T-helper 2 cell treated with Interferon-gamma antibody and Interleukin-4, amounts not matched to agents 5 μg/mL and 100 μg/mL, for 36 hours (primary cell): ENCODE measurements at regions not wholly inside any gene's neighbourhood (a gene's known extent, or its start where the extent isn't known, plus 50 kb on each side); places are given as distances from the start of the nearest gene placed in this dataset.
"Not testable (repeated sequence)": the region's sequence is repeated elsewhere in the genome, so short reads cannot be mapped to it uniquely, and the experiment has no call there.

Experiments
- DNase-seq: peaks from one replicate; pipeline ENCODE4 v3.0.0; 2021; ENCODE audit warnings: low spot score
- H3K27ac Mint-ChIP-seq: one replicate; pipeline ENCODE4 v1.8.0; 2021; ENCODE audit warnings: mild to moderate bottlenecking, mixed read lengths
- H3K27me3 Mint-ChIP-seq: one replicate; pipeline ENCODE4 v1.8.0; 2021; ENCODE audit warnings: low read depth, mixed read lengths
- H3K36me3 Mint-ChIP-seq: one replicate; pipeline ENCODE4 v1.8.0; 2021; ENCODE audit warnings: low read depth, mixed read lengths
- H3K4me1 Mint-ChIP-seq: one replicate; pipeline ENCODE4 v1.8.0; 2021; ENCODE audit warnings: low read depth, mixed read lengths
- H3K4me3 Mint-ChIP-seq: one replicate; pipeline ENCODE4 v1.8.0; 2022; ENCODE audit warnings: mild to moderate bottlenecking, moderate library complexity, mixed read lengths
- H3K9me3 Mint-ChIP-seq: one replicate; pipeline ENCODE4 v1.8.0; 2021; ENCODE audit warnings: mixed read lengths

DNA sequence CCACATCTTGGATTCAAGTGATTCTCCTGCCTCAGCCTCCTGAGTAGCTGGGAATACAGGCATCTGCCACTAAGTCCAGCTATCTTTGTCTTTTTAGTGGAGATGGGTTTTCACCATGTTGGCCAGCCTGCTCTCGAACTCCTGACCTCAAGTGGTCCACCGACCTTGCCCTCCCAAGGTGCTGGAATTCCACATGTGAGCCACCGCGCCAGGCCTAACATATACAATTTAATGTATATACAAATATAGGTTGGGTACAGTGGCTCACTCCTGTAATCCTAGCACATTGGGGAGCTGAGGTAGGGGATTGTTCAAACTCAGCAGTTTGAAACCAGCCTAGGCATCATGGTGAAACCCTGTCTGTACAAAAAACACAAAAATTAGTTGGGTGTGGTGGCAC is 759.6 kb upstream of the ALG10B start:
- H3K36me3 Mint-ChIP-seq, H3K4me3 Mint-ChIP-seq, H3K4me1 Mint-ChIP-seq, H3K27ac Mint-ChIP-seq, DNase-seq, H3K27me3 Mint-ChIP-seq: not testable (repeated sequence)
- peaks cover 23% of the 10 kb centered on the region for H3K9me3 Mint-ChIP-seq

DNA sequence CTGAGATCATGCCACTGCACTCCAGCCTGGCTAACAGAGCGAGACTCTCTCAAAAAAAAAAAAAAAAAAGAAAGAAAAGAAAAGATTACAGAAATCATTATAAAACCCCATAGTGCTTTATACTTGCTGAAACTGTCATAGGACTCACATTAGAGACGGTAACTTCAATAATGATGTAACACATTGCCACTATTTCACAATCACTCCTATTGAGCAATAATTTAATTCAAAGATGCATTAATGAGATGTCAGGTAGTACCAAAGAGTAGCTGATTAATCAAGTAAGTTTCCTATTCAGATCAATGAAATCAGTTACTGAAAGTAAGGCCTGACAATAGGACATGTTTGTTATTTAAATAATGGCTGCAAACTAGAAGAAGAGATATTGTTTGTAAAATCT is 751.5 kb upstream of the ALG10B start:
- H3K27ac Mint-ChIP-seq = no peak overlapping the region
- peaks cover 1% of the 10 kb centered on the region for H3K36me3 Mint-ChIP-seq
- no peak for DNase-seq
- peaks cover 26% of the 10 kb centered on the region for H3K9me3 Mint-ChIP-seq
- no peaks in the 10 kb centered on the region for H3K4me1 Mint-ChIP-seq
- H3K27me3 Mint-ChIP-seq = no peaks in the 10 kb centered on the region
- no peak overlapping the region for H3K4me3 Mint-ChIP-seq

DNA sequence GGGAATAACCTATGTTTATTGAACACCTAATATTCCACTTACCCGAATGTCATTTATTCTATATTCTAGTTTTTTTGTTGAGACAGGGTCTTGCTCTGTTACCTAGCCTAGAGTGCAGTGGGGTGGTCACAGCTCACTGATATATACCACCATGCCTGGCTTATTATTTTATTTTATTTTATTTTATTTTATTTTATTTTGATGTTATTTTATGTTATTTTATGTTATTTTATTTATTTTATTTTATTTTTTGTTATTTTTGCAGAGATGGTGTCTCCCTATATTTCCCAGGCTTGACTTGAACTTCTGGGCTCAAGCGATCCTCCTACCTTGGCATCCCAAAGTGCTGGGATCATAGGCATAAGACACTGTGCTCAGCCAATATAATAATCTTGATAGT is 746.0 kb upstream of the ALG10B start:
- not testable (repeated sequence) for H3K4me1 Mint-ChIP-seq, H3K4me3 Mint-ChIP-seq, H3K36me3 Mint-ChIP-seq, DNase-seq, H3K27me3 Mint-ChIP-seq, H3K27ac Mint-ChIP-seq
- peaks cover 30% of the 10 kb centered on the region for H3K9me3 Mint-ChIP-seq
